DND-41 (cell line): ENCODE measurements at regions not wholly inside any gene's neighbourhood (a gene's known extent, or its start where the extent isn't known, plus 50 kb on each side); places are given as distances from the start of the nearest gene placed in this dataset.
A peak's percentile ranks its signal among the peaks of the same experiment; 100 is the strongest.

Experiments
- ATAC-seq: fragments of 200-7000 bp; cut with Tn5 transposase; 3 replicates; pipeline ENCODE4 v1.9.1; 2021; ENCODE audit warnings: low read depth; ENCODE audit not compliant: insufficient read depth
- DNase-seq: peaks from one replicate; pipeline ENCODE4 v3.0.0-alpha.2; 2020
- H2AFZ ChIP-seq: 2 replicates; pipeline ENCODE4 v1.6.0; 2012; ENCODE audit warnings: low read depth, low read length
- H3K27ac ChIP-seq: 2 replicates; pipeline ENCODE4 v1.5.1; 2012; ENCODE audit warnings: low read length, inconsistent platforms
- H3K27me3 ChIP-seq: fragments of 200-600 bp; sonication (generic); 2 replicates; pipeline ENCODE4 v1.6.0; 2012; ENCODE audit warnings: low read length, mild to moderate bottlenecking, inconsistent platforms; ENCODE audit not compliant: insufficient read depth, poor library complexity
- H3K36me3 ChIP-seq: 2 replicates; pipeline ENCODE4 v1.5.1; 2012; ENCODE audit warnings: low read length, inconsistent platforms; ENCODE audit not compliant: insufficient read depth
- H3K4me1 ChIP-seq: 2 replicates; pipeline ENCODE4 v1.5.1; 2012; ENCODE audit warnings: mild to moderate bottlenecking, low read length; ENCODE audit not compliant: insufficient read depth
- H3K4me2 ChIP-seq: 2 replicates; pipeline ENCODE4 v1.6.0; 2012; ENCODE audit warnings: mild to moderate bottlenecking, moderate library complexity, low read length, inconsistent platforms; ENCODE audit not compliant: insufficient read depth
- H3K4me3 ChIP-seq, 2 experiments: fragments of 200-600 bp in 1 of 2; shearing (Covaris generic) in 1 of 2; 2 replicates each; pipeline ENCODE4 v1.5.1; 2012 to 2016; ENCODE audit warnings: inconsistent platforms in 2 of 2, low read length in 2 of 2, mild to moderate bottlenecking in 2 of 2, low read depth in 1 of 2, moderate library complexity in 1 of 2
- H3K79me2 ChIP-seq: 2 replicates; pipeline ENCODE4 v1.6.0; 2012; ENCODE audit warnings: low read length, inconsistent platforms; ENCODE audit not compliant: insufficient read depth
- H3K9ac ChIP-seq: 2 replicates; pipeline ENCODE4 v1.6.0; 2012; ENCODE audit warnings: low read depth, mild to moderate bottlenecking, inconsistent platforms, low read length, moderate library complexity
- H3K9me3 ChIP-seq: 2 replicates; pipeline ENCODE4 v1.5.1; 2012; ENCODE audit warnings: low read length, moderate library complexity, mild to moderate bottlenecking, inconsistent platforms; ENCODE audit not compliant: insufficient read depth, severe bottlenecking
- H4K20me1 ChIP-seq: 2 replicates; pipeline ENCODE4 v1.6.0; 2012; ENCODE audit warnings: low read length; ENCODE audit not compliant: insufficient read depth
- CTCF ChIP-seq: IDR thresholded peaks from 2 replicates; pipeline ENCODE4 v1.5.1; 2012; ENCODE audit warnings: borderline replicate concordance, low read length, moderate library complexity, mild to moderate bottlenecking; ENCODE audit not compliant: poor library complexity, severe bottlenecking; ENCODE audit errors: extremely low read depth
- EZH2 ChIP-seq: IDR thresholded peaks from 3 replicates; pipeline ENCODE4 v1.6.1; 2012; ENCODE audit warnings: borderline replicate concordance, low read depth, mild to moderate bottlenecking, moderate library complexity, low read length, inconsistent platforms; ENCODE audit not compliant: severe bottlenecking

GRCh38 chr2:16148632-16149348 lies 208.4 kb downstream of the MYCN start:
- H3K9ac ChIP-seq: no peak overlapping the region
- no peaks in the 10 kb centered on the region for H3K4me1 ChIP-seq
- ATAC-seq (no peak), DNase-seq (no peak)
- H3K9me3 ChIP-seq: no peaks in the 10 kb centered on the region
- TF ChIP-seq CTCF (no peak), EZH2 (no peak)
- no peak overlapping the region for H3K4me3 ChIP-seq
- no peaks in the 10 kb centered on the region for H3K27me3 ChIP-seq
- no peak overlapping the region for H2AFZ ChIP-seq
- no peaks in the 10 kb centered on the region for H3K36me3 ChIP-seq
- H3K4me2 ChIP-seq: no peak overlapping the region
- no peak overlapping the region for H3K27ac ChIP-seq
- H3K79me2 ChIP-seq: no peaks in the 10 kb centered on the region
- no peaks in the 10 kb centered on the region for H4K20me1 ChIP-seq

GRCh38 chr2:16142383-16143361 lies 202.3 kb downstream of the MYCN start:
- Histone ChIP-seq H3K4me2 (no peak overlapping the region), H3K79me2 (no peaks in the 10 kb centered on the region), H4K20me1 (no peaks in the 10 kb centered on the region), H3K9me3 (no peaks in the 10 kb centered on the region), H3K36me3 (no peaks in the 10 kb centered on the region), H3K27ac (no peak overlapping the region), H3K4me1 (no peaks in the 10 kb centered on the region), H3K27me3 (no peaks in the 10 kb centered on the region), H2AFZ (no peak overlapping the region), H3K4me3 (no peak overlapping the region), H3K9ac (no peak overlapping the region)
- DNase-seq (no peak), ATAC-seq (peak; percentile 56; the same call in 2 of the 3 replicates)
- TF ChIP-seq EZH2 (no peak), CTCF (no peak)

- H3K4me2 ChIP-seq: no peak overlapping the region
- H3K4me3 ChIP-seq: no peak overlapping the region
- H3K27me3 ChIP-seq: no peaks in the 10 kb centered on the region
- H3K27ac ChIP-seq: no peak overlapping the region
- H3K9me3 ChIP-seq: no peaks in the 10 kb centered on the region
- no peaks in the 10 kb centered on the region for H4K20me1 ChIP-seq
- H3K9ac ChIP-seq: no peak overlapping the region
- H3K4me1 ChIP-seq: no peaks in the 10 kb centered on the region
- H2AFZ ChIP-seq: no peak overlapping the region
- H3K36me3 ChIP-seq: no peaks in the 10 kb centered on the region
- ATAC-seq: no peak
- TF ChIP-seq CTCF (no peak), EZH2 (no peak)
- no peak for DNase-seq
- no peaks in the 10 kb centered on the region for H3K79me2 ChIP-seq
These were observed 201.2 kb downstream of the MYCN start for GRCh38 chr2:16141641-16141921.
